SU-DHL-6 (cell line): ENCODE measurements at regions not wholly inside any gene's neighbourhood (a gene's known extent, or its start where the extent isn't known, plus 50 kb on each side); places are given as distances from the start of the nearest gene placed in this dataset.
"Not testable (repeated sequence)": the region's sequence is repeated elsewhere in the genome, so short reads cannot be mapped to it uniquely, and the experiment has no call there.

Source experiments
- H2AFZ ChIP-seq: fragments of 200-600 bp; sonication (generic); 2 replicates; pipeline ENCODE4 v1.6.1; 2014; ENCODE audit warnings: low read depth, mild to moderate bottlenecking, moderate library complexity, mixed read lengths, antibody characterized with exemption, low read length; ENCODE audit not compliant: severe bottlenecking
- H3F3A ChIP-seq: fragments of 200-600 bp; shearing (Covaris generic); 2 replicates; pipeline ENCODE4 v1.6.0; 2016; ENCODE audit warnings: antibody characterized with exemption, mild to moderate bottlenecking; ENCODE audit not compliant: insufficient read depth
- H3K27ac ChIP-seq: fragments of 200-600 bp; sonication (generic); 2 replicates; pipeline ENCODE4 v1.5.1; 2016; ENCODE audit warnings: low read depth, mild to moderate bottlenecking, low read length, moderate library complexity, mixed read lengths
- H3K27me3 ChIP-seq: fragments of 200-600 bp; sonication (generic), shearing (Covaris generic); 2 replicates; pipeline ENCODE4 v1.6.0; 2014; ENCODE audit warnings: mild to moderate bottlenecking, low read length
- H3K36me3 ChIP-seq: fragments of 200-600 bp; sonication (generic); 2 replicates; pipeline ENCODE4 v1.6.1; 2014; ENCODE audit warnings: mild to moderate bottlenecking, low read length, mixed read lengths
- H3K4me2 ChIP-seq: fragments of 300-600, 200-600 bp; shearing (Covaris generic), sonication (generic); 2 replicates; pipeline ENCODE4 v1.6.0; 2014; ENCODE audit warnings: low read length, low read depth, mild to moderate bottlenecking; ENCODE audit not compliant: poor library complexity, severe bottlenecking
- H3K4me3 ChIP-seq: fragments of 200-600 bp; sonication (generic); 2 replicates; pipeline ENCODE4 v1.5.1; 2014; ENCODE audit warnings: antibody characterized with exemption, low read length, mild to moderate bottlenecking, mixed read lengths; ENCODE audit not compliant: insufficient read depth, poor library complexity, severe bottlenecking
- H3K79me2 ChIP-seq: fragments of 200-600 bp; sonication (generic); 2 replicates; pipeline ENCODE4 v1.6.1; 2014; ENCODE audit warnings: mild to moderate bottlenecking, low read length, moderate library complexity; ENCODE audit not compliant: insufficient read depth
- H3K9ac ChIP-seq: fragments of 200-600 bp; sonication (generic); 2 replicates; pipeline ENCODE4 v1.7.0; 2014; ENCODE audit warnings: mild to moderate bottlenecking, low read length
- H3K9me2 ChIP-seq: fragments of 200-600 bp; sonication (generic); replicated peaks from 2 replicates; pipeline ENCODE4 v1.6.1; 2014; ENCODE audit warnings: low read length; ENCODE audit not compliant: insufficient read depth
- H3K9me3 ChIP-seq: fragments of 200-600 bp; sonication (generic); 2 replicates; pipeline ENCODE4 v1.6.1; 2014; ENCODE audit warnings: low read length, mixed read lengths; ENCODE audit not compliant: insufficient read depth
- H4K20me1 ChIP-seq: fragments of 200-600 bp; sonication (generic); 2 replicates; pipeline ENCODE4 v1.6.1; 2014; ENCODE audit warnings: low read depth, mild to moderate bottlenecking, antibody characterized with exemption, low read length, moderate library complexity, mixed read lengths
- EZH2phosphoT487 ChIP-seq: fragments of 200-600 bp; sonication (generic), shearing (Covaris generic); conservative IDR thresholded peaks from 2 replicates; pipeline ENCODE4 v1.6.1; 2018; ENCODE audit warnings: mild to moderate bottlenecking, antibody characterized with exemption, low read length, moderate library complexity, mixed read lengths
- TF ChIP-seq, protein P1 (sequence below): fragments of 200-600 bp; sonication (generic); IDR thresholded peaks from one replicate; pipeline ENCODE4 v1.5.1; 2017; ENCODE audit warnings: antibody characterized with exemption, mild to moderate bottlenecking, low read length, moderate library complexity; ENCODE audit not compliant: insufficient read depth, poor library complexity, severe bottlenecking

DNA sequence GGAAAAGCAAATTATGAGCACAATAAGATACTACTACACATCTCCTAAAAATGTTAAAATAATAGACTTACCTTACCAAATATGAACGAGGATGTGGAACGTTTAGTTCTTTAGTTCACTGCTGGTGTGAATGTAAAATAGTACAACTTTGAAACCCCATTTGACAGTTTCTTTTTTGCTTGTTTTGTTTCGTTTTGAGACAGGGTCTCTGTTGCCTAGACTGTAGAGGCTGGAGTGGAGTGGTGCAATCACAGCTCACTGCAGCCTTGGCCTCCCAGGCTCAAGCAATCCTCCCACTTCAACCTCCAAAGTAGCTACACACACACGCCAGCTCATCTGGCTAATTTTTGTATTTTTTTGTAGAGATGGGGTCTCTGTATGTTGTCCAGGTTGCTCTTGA is 136.4 kb upstream of the FAR2 start:
- Histone ChIP-seq H3K4me3 (no peak overlapping the region), H3K9me2 (no peaks in the 10 kb centered on the region), H3K9ac (no peak overlapping the region), H3K4me2 (no peak overlapping the region), H3K27me3 (no peaks in the 10 kb centered on the region), H3K79me2 (no peaks in the 10 kb centered on the region), H3K9me3 (no peaks in the 10 kb centered on the region), H2AFZ (no peak overlapping the region), H3K27ac (no peak overlapping the region), H4K20me1 (no peaks in the 10 kb centered on the region), H3K36me3 (no peaks in the 10 kb centered on the region), H3F3A (no peaks in the 10 kb centered on the region)
- TF ChIP-seq, protein P1, sequence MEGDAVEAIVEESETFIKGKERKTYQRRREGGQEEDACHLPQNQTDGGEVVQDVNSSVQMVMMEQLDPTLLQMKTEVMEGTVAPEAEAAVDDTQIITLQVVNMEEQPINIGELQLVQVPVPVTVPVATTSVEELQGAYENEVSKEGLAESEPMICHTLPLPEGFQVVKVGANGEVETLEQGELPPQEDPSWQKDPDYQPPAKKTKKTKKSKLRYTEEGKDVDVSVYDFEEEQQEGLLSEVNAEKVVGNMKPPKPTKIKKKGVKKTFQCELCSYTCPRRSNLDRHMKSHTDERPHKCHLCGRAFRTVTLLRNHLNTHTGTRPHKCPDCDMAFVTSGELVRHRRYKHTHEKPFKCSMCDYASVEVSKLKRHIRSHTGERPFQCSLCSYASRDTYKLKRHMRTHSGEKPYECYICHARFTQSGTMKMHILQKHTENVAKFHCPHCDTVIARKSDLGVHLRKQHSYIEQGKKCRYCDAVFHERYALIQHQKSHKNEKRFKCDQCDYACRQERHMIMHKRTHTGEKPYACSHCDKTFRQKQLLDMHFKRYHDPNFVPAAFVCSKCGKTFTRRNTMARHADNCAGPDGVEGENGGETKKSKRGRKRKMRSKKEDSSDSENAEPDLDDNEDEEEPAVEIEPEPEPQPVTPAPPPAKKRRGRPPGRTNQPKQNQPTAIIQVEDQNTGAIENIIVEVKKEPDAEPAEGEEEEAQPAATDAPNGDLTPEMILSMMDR: no peak
- TF ChIP-seq EZH2phosphoT487: no peak

DNA sequence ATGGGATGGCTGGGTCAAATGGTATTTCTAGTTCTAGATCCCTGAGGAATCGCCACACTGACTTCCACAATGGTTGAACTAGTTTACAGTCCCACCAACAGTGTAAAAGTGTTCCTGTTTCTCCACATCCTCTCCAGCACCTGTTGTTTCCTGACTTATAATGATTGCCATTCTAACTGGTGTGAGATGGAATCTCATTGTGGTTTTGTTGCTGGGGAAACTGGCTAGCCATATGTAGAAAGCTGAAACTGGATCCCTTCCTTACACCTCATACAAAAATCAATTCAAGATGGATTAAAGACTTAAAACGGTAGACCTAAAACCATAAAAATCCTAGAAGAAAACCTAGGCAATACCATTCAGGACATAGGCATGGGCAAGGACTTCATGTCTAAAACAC is 131.5 kb upstream of the FAR2 start:
- H3K4me2 ChIP-seq, H2AFZ ChIP-seq, H3K79me2 ChIP-seq, H3F3A ChIP-seq, H3K9me2 ChIP-seq, H3K4me3 ChIP-seq, H3K27ac ChIP-seq, H3K36me3 ChIP-seq, H4K20me1 ChIP-seq, H3K9me3 ChIP-seq, H3K9ac ChIP-seq, H3K27me3 ChIP-seq: not testable (repeated sequence)

DNA sequence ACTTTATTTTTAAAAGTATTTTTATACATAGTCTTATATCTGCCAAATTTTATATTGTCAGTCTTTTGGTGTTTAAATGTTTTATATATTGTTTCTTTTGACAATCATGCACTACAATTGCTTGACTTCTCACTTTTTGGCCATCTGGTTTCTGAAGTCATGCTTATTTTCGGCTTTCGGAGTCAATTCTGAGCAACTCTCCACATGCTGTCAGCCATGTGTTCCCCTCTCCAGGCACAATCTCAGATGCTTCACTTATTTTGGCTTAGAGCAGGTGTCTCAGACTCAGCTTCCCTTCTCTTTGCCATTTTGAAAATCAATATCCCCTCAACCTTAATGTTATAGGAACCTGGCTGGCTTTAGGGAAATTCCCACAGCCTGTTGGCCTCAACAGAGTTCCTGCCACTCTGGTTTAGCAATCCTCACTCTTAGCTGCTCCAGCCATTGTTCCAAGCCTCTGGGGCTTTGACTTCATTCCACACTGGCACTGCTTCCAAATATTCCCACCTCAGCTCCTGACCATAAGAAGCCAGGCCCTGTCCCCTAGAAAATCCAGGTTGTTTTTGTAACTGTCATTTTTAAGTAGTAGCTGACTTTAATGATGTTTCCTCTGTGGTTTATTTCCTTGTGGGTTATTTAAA is 125.5 kb upstream of the FAR2 start:
- no peaks in the 10 kb centered on the region for H3K27me3 ChIP-seq
- no peaks in the 10 kb centered on the region for H3K79me2 ChIP-seq
- H3K9me2 ChIP-seq: no peaks in the 10 kb centered on the region; the same call in 1 of the 2 replicates
- H4K20me1 ChIP-seq: no peaks in the 10 kb centered on the region
- H3K9ac ChIP-seq: no peak overlapping the region
- no peak overlapping the region for H2AFZ ChIP-seq
- H3K27ac ChIP-seq: no peak overlapping the region
- H3K4me2 ChIP-seq: no peak overlapping the region
- H3K36me3 ChIP-seq: no peaks in the 10 kb centered on the region
- H3K4me3 ChIP-seq: no peak overlapping the region
- TF ChIP-seq, protein P1: no peak
- no peak for TF ChIP-seq EZH2phosphoT487
- no peaks in the 10 kb centered on the region for H3F3A ChIP-seq
- no peaks in the 10 kb centered on the region for H3K9me3 ChIP-seq

DNA sequence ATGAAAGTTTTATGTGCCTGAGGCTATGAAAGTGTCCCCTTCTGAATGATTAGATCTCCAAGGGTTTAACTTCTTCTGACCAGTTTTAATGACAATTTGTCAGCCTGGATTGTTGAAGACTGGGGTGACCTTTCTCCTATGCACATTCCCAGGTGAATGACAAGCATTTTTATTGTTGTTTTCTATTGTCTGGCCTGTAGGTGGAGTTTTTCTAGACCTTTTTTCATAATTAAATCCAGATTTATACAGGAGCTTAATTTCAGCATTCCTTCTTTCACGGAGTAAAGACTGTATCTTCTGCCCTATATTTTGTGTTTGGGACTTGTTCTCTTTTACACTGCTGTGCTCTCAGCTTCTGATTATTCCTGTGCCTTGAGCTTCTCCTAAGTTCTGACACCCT is 125.0 kb upstream of the FAR2 start:
- H3K79me2 ChIP-seq: no peaks in the 10 kb centered on the region

More for the DNA sequence above, 125.0 kb upstream of the FAR2 start:
- Histone ChIP-seq H3K9me3 (no peaks in the 10 kb centered on the region), H3K27ac (no peak overlapping the region), H3K36me3 (no peaks in the 10 kb centered on the region), H3K9me2 (no peaks in the 10 kb centered on the region; the same call in 1 of the 2 replicates), H3K27me3 (no peaks in the 10 kb centered on the region), H3K4me3 (no peak overlapping the region), H3F3A (no peaks in the 10 kb centered on the region), H3K4me2 (no peak overlapping the region), H2AFZ (no peak overlapping the region), H4K20me1 (no peaks in the 10 kb centered on the region), H3K9ac (no peak overlapping the region)
- TF ChIP-seq, protein P1: no peak
- TF ChIP-seq EZH2phosphoT487: no peak
